NT2/D1 (cell line): ENCODE measurements at regions not wholly inside any gene's neighbourhood (a gene's known extent, or its start where the extent isn't known, plus 50 kb on each side); places are given as distances from the start of the nearest gene placed in this dataset.
"Not testable (repeated sequence)": the region's sequence is repeated elsewhere in the genome, so short reads cannot be mapped to it uniquely, and the experiment has no call there.

Source experiments
- SUZ12 ChIP-seq: IDR thresholded peaks from 2 replicates; pipeline ENCODE4 v1.6.1; 2011; ENCODE audit not compliant: insufficient read length, insufficient read depth; ENCODE audit errors: extremely low read depth
- YY1 ChIP-seq: IDR thresholded peaks from 2 replicates; pipeline ENCODE4 v1.6.1; 2011; ENCODE audit not compliant: insufficient read length, insufficient read depth

DNA sequence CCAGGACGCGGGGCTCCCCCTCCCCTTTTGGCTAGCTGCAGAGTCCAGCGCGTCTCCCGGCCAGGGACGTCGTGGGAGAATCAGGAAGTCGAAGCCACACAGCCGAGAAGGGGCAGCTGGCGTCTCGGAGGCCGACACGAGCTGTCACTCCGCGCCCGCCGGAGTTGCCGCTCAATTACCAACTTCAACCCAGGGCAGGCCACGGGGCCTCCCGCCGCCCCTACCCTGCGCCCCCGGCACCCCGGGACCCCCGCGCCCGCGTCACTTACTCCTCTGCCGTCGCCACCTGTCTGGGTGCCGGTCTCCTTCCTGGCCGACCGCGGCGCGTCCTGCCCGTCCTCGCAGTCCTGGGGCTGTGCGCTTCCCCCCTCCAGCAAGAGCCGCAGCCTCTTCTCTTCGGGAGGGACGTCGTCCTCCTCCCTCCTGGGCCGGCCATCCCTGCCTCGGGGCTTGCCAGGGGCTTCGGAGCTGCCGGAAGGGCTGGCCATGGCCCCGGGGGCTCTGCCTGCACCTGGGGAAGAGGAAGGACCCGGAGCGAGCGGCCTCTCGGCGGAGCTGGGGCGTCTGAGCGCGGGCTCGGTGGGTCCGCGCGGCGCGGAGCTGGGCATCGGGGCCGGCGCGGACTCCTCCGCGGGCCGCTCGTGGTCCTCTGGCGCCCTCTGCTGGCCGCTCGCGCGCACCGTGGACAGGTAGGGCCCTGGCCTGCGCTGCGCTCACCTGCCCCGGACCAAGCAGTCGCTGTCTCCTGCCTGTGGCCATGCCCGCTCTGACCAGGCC, 65.6 kb upstream of the CLEC6A start:
- TF ChIP-seq YY1, SUZ12: not testable (repeated sequence)
